Retina (tissue), 1 donor: ENCODE measurements at regions not wholly inside any gene's neighbourhood (a gene's known extent, or its start where the extent isn't known, plus 50 kb on each side); places are given as distances from the start of the nearest gene placed in this dataset.
A peak's percentile ranks its signal among the peaks of the same experiment; 100 is the strongest.
"Not testable (repeated sequence)": the region's sequence is repeated elsewhere in the genome, so short reads cannot be mapped to it uniquely, and the experiment has no call there.

Source experiments
- DNase-seq: peaks from one replicate; pipeline ENCODE4 v3.0.0-alpha.2; 2016

GRCh38 chr7:119175911-119176627, 951.6 kb downstream of the ANKRD7 start:
- peak; percentile 73 for DNase-seq

GRCh38 chr7:119177863-119178262, 953.4 kb downstream of the ANKRD7 start:
- no peak for DNase-seq

GRCh38 chr7:119184124-119184788, 959.8 kb downstream of the ANKRD7 start:
- DNase-seq: no peak

- peak; percentile 4 for DNase-seq
Measured at GRCh38 chr7:119196183-119196582, 971.7 kb downstream of the ANKRD7 start.

GRCh38 chr7:119197172-119197876, 972.8 kb downstream of the ANKRD7 start:
- DNase-seq: no peak

- peak; percentile 34 for DNase-seq
Measured at GRCh38 chr7:119197877-119198527, 973.5 kb downstream of the ANKRD7 start.

GRCh38 chr7:119219663-119220062, 995.2 kb downstream of the ANKRD7 start:
- DNase-seq: no peak

GRCh38 chr7:119223930-119224329, 999.4 kb downstream of the ANKRD7 start:
- DNase-seq: no peak

- DNase-seq: no peak
Measured at GRCh38 chr7:119228482-119228881, 1004.0 kb downstream of the ANKRD7 start.

GRCh38 chr7:119232091-119232490, 1007.6 kb downstream of the ANKRD7 start:
- DNase-seq: no peak

GRCh38 chr7:119233015-119233414, 1008.5 kb downstream of the ANKRD7 start:
- no peak for DNase-seq

- DNase-seq: no peak
Measured at GRCh38 chr7:119252962-119253361, 1020.0 kb upstream of the KCND2 start.

GRCh38 chr7:119254742-119255141, 1018.2 kb upstream of the KCND2 start:
- no peak for DNase-seq

- no peak for DNase-seq
Measured at GRCh38 chr7:119256001-119256400, 1017.0 kb upstream of the KCND2 start.

GRCh38 chr7:119256446-119257131, 1016.4 kb upstream of the KCND2 start:
- DNase-seq: no peak

- DNase-seq: not testable (repeated sequence)
Measured at GRCh38 chr7:119266790-119267189, 1006.2 kb upstream of the KCND2 start.

GRCh38 chr7:119270045-119270464, 1002.9 kb upstream of the KCND2 start:
- DNase-seq: peak; percentile 59

- no peak for DNase-seq
Measured at GRCh38 chr7:119270644-119271043, 1002.3 kb upstream of the KCND2 start.

- no peak for DNase-seq
Measured at GRCh38 chr7:119271147-119271779, 1001.7 kb upstream of the KCND2 start.

GRCh38 chr7:119281181-119281846, 991.7 kb upstream of the KCND2 start:
- DNase-seq: no peak

- DNase-seq: no peak
Measured at GRCh38 chr7:119283353-119283752, 989.6 kb upstream of the KCND2 start.

GRCh38 chr7:119288416-119288815, 984.6 kb upstream of the KCND2 start:
- DNase-seq: no peak
